ENCODE measurements at regions not wholly inside any gene's neighbourhood (a gene's known extent, or its start where the extent isn't known, plus 50 kb on each side); places are given as distances from the start of the nearest gene placed in this dataset.

- H3K27me3 Mint-ChIP-seq (ENCODE audit: low read depth), result peaks cover 4% of the 10 kb centered on the region
- no peak overlapping the region for H3K4me3 Mint-ChIP-seq
- no peaks in the 10 kb centered on the region for H3K9me3 Mint-ChIP-seq
- H3K4me1 Mint-ChIP-seq (ENCODE audit: low read depth), result no peaks in the 10 kb centered on the region
- no peaks in the 10 kb centered on the region for H3K36me3 Mint-ChIP-seq (ENCODE audit: insufficient read depth)
- no peak for DNase-seq
- no peak for ATAC-seq
These were observed 248.3 kb upstream of the CCDC54 start for GRCh38 chr3:107128946-107129345.

GRCh38 chr3:107130089-107130700 is 247.0 kb upstream of the CCDC54 start:
- Mint-ChIP-seq H3K27me3 (ENCODE audit: low read depth) (no peaks in the 10 kb centered on the region), H3K9me3 (no peaks in the 10 kb centered on the region), H3K4me1 (ENCODE audit: low read depth) (no peaks in the 10 kb centered on the region), H3K4me3 (no peak overlapping the region), H3K36me3 (ENCODE audit: insufficient read depth) (no peaks in the 10 kb centered on the region)
- ATAC-seq (no peak), DNase-seq (no peak)

- no peaks in the 10 kb centered on the region for H3K36me3 Mint-ChIP-seq (ENCODE audit: insufficient read depth)
- ATAC-seq (no peak), DNase-seq (no peak)
- no peaks in the 10 kb centered on the region for H3K4me1 Mint-ChIP-seq (ENCODE audit: low read depth)
- H3K4me3 Mint-ChIP-seq, result no peak overlapping the region
- H3K27me3 Mint-ChIP-seq (ENCODE audit: low read depth), result no peaks in the 10 kb centered on the region
- no peaks in the 10 kb centered on the region for H3K9me3 Mint-ChIP-seq
These were observed 244.6 kb upstream of the CCDC54 start for GRCh38 chr3:107132674-107133073.

- H3K27me3 Mint-ChIP-seq (ENCODE audit: low read depth), result no peaks in the 10 kb centered on the region
- ATAC-seq (no peak), DNase-seq (no peak)
- H3K4me3 Mint-ChIP-seq, result no peak overlapping the region
- H3K4me1 Mint-ChIP-seq (ENCODE audit: low read depth), result no peaks in the 10 kb centered on the region
- H3K36me3 Mint-ChIP-seq (ENCODE audit: insufficient read depth), result no peaks in the 10 kb centered on the region
- H3K9me3 Mint-ChIP-seq, result no peaks in the 10 kb centered on the region
These were observed 243.3 kb upstream of the CCDC54 start for GRCh38 chr3:107133891-107134290.

- no peaks in the 10 kb centered on the region for H3K36me3 Mint-ChIP-seq (ENCODE audit: insufficient read depth)
- H3K9me3 Mint-ChIP-seq, result no peaks in the 10 kb centered on the region
- DNase-seq, result no peak
- H3K4me1 Mint-ChIP-seq (ENCODE audit: low read depth), result no peaks in the 10 kb centered on the region
- ATAC-seq, result no peak
- peaks cover 15% of the 10 kb centered on the region for H3K27me3 Mint-ChIP-seq (ENCODE audit: low read depth)
- no peak overlapping the region for H3K4me3 Mint-ChIP-seq
These were observed 235.1 kb upstream of the CCDC54 start for GRCh38 chr3:107142171-107142570.

GRCh38 chr3:107142786-107143575 is 234.3 kb upstream of the CCDC54 start:
- Mint-ChIP-seq H3K9me3 (no peaks in the 10 kb centered on the region), H3K4me3 (no peak overlapping the region), H3K4me1 (ENCODE audit: low read depth) (no peaks in the 10 kb centered on the region), H3K36me3 (ENCODE audit: insufficient read depth) (no peaks in the 10 kb centered on the region), H3K27me3 (ENCODE audit: low read depth) (peaks cover 15% of the 10 kb centered on the region)
- ATAC-seq (no peak), DNase-seq (no peak)

GRCh38 chr3:107150675-107151074 is 226.6 kb upstream of the CCDC54 start:
- no peaks in the 10 kb centered on the region for H3K36me3 Mint-ChIP-seq (ENCODE audit: insufficient read depth)
- H3K27me3 Mint-ChIP-seq (ENCODE audit: low read depth), result peaks cover 1% of the 10 kb centered on the region
- H3K9me3 Mint-ChIP-seq, result no peaks in the 10 kb centered on the region
- ATAC-seq (no peak), DNase-seq (no peak)
- H3K4me3 Mint-ChIP-seq, result no peak overlapping the region
- no peaks in the 10 kb centered on the region for H3K4me1 Mint-ChIP-seq (ENCODE audit: low read depth)

GRCh38 chr3:107153981-107154380 is 223.3 kb upstream of the CCDC54 start:
- Mint-ChIP-seq H3K4me3 (no peak overlapping the region), H3K4me1 (ENCODE audit: low read depth) (no peaks in the 10 kb centered on the region), H3K36me3 (ENCODE audit: insufficient read depth) (no peaks in the 10 kb centered on the region), H3K27me3 (ENCODE audit: low read depth) (no peaks in the 10 kb centered on the region), H3K9me3 (peaks cover 14% of the 10 kb centered on the region)
- DNase-seq (no peak), ATAC-seq (no peak)

- peaks cover 6% of the 10 kb centered on the region for H3K9me3 Mint-ChIP-seq
- ATAC-seq, result no peak
- no peaks in the 10 kb centered on the region for H3K36me3 Mint-ChIP-seq (ENCODE audit: insufficient read depth)
These were observed 204.8 kb upstream of the CCDC54 start for GRCh38 chr3:107172411-107172810.

GRCh38 chr3:107184375-107184774 is 192.9 kb upstream of the CCDC54 start:
- DNase-seq (no peak), ATAC-seq (no peak)
- H3K36me3 Mint-ChIP-seq (ENCODE audit: insufficient read depth), result no peaks in the 10 kb centered on the region
- H3K4me3 Mint-ChIP-seq, result no peak overlapping the region
- H3K27me3 Mint-ChIP-seq (ENCODE audit: low read depth), result peaks cover 2% of the 10 kb centered on the region
- no peaks in the 10 kb centered on the region for H3K4me1 Mint-ChIP-seq (ENCODE audit: low read depth)
- no peaks in the 10 kb centered on the region for H3K9me3 Mint-ChIP-seq

More at GRCh38 chr3:107172411-107172810, 204.8 kb upstream of the CCDC54 start:
- Mint-ChIP-seq H3K4me1 (ENCODE audit: low read depth) (no peaks in the 10 kb centered on the region), H3K4me3 (no peak overlapping the region), H3K27me3 (ENCODE audit: low read depth) (no peaks in the 10 kb centered on the region)
- DNase-seq, result no peak

GRCh38 chr3:107188262-107188661 is 189.0 kb upstream of the CCDC54 start:
- H3K36me3 Mint-ChIP-seq (ENCODE audit: insufficient read depth), result no peaks in the 10 kb centered on the region
- H3K4me1 Mint-ChIP-seq (ENCODE audit: low read depth), result no peaks in the 10 kb centered on the region
- H3K4me3 Mint-ChIP-seq, result no peak overlapping the region
- DNase-seq (no peak), ATAC-seq (no peak)
- H3K27me3 Mint-ChIP-seq (ENCODE audit: low read depth), result no peaks in the 10 kb centered on the region
- H3K9me3 Mint-ChIP-seq, result no peaks in the 10 kb centered on the region

- H3K4me1 Mint-ChIP-seq (ENCODE audit: low read depth), result no peaks in the 10 kb centered on the region
- DNase-seq (no peak), ATAC-seq (peak in 1 of 2 donors; percentile 18)
- H3K9me3 Mint-ChIP-seq, result no peaks in the 10 kb centered on the region
- no peaks in the 10 kb centered on the region for H3K27me3 Mint-ChIP-seq (ENCODE audit: low read depth)
- no peaks in the 10 kb centered on the region for H3K36me3 Mint-ChIP-seq (ENCODE audit: insufficient read depth)
- H3K4me3 Mint-ChIP-seq, result no peak overlapping the region
These were observed 188.0 kb upstream of the CCDC54 start for GRCh38 chr3:107189158-107189791.

GRCh38 chr3:107193116-107193515 is 184.1 kb upstream of the CCDC54 start:
- H3K27me3 Mint-ChIP-seq (ENCODE audit: low read depth), result peaks cover 13% of the 10 kb centered on the region
- no peaks in the 10 kb centered on the region for H3K36me3 Mint-ChIP-seq (ENCODE audit: insufficient read depth)
- ATAC-seq (no peak), DNase-seq (no peak)
- H3K9me3 Mint-ChIP-seq, result no peaks in the 10 kb centered on the region
- no peaks in the 10 kb centered on the region for H3K4me1 Mint-ChIP-seq (ENCODE audit: low read depth)
- H3K4me3 Mint-ChIP-seq, result no peak overlapping the region

- ATAC-seq, result no peak
These were observed 178.6 kb upstream of the CCDC54 start for GRCh38 chr3:107198581-107199181.

More at GRCh38 chr3:107198581-107199181, 178.6 kb upstream of the CCDC54 start:
- no peak for DNase-seq
- no peak overlapping the region for H3K4me3 Mint-ChIP-seq
- H3K27me3 Mint-ChIP-seq (ENCODE audit: low read depth), result peaks cover 18% of the 10 kb centered on the region
- H3K36me3 Mint-ChIP-seq (ENCODE audit: insufficient read depth), result no peaks in the 10 kb centered on the region
- H3K4me1 Mint-ChIP-seq (ENCODE audit: low read depth), result no peaks in the 10 kb centered on the region
- no peaks in the 10 kb centered on the region for H3K9me3 Mint-ChIP-seq

Measured in activated T-cell treated with anti-CD3 and anti-CD28 coated beads, Interleukin-2, amount 50 U/mL, for 4 hours (primary cell).